T47D (cell line): ENCODE measurements at regions not wholly inside any gene's neighbourhood (a gene's known extent, or its start where the extent isn't known, plus 50 kb on each side); places are given as distances from the start of the nearest gene placed in this dataset.

Experiments
- DNase-seq, 2 experiments: peaks; one replicate each; pipeline versions ENCODE4 v3.0.0 to v3.0.0-alpha.2; 2011 to 2012; ENCODE audit warnings: low read depth in 1 of 2, low spot score in 1 of 2
- JUND ChIP-seq: IDR thresholded peaks from 2 replicates; pipeline ENCODE4 v1.6.1; 2012; ENCODE audit warnings: low read depth
- in situ Hi-C: cut with HindIII; loops from 2 replicates; pipeline ENCODE4 v1.10.0; 2016; ENCODE audit warnings: low sequenced_read_pairs, low pct_unique_long_range_greater_than_20kb

- TF ChIP-seq JUND, result no peak
- in situ Hi-C loops, result no loop called here
- DNase-seq, result no peak
Measured at GRCh38 chr18:75497576-75498235, 70.2 kb upstream of the SMIM21 start.

- in situ Hi-C loops, result no loop called here
- TF ChIP-seq JUND, result no peak
- DNase-seq, result no peak
Measured at GRCh38 chr18:75496151-75496550, 68.6 kb upstream of the SMIM21 start.

GRCh38 chr18:75492852-75493251 is 65.3 kb upstream of the SMIM21 start:
- TF ChIP-seq JUND, result no peak
- in situ Hi-C loops, result no loop called here
- no peak for DNase-seq

- in situ Hi-C loops, result no loop called here
- no peak for TF ChIP-seq JUND
- DNase-seq, result no peak
Measured at GRCh38 chr18:75491361-75491760, 63.9 kb upstream of the SMIM21 start.

GRCh38 chr18:75489493-75490190 is 62.1 kb upstream of the SMIM21 start:
- in situ Hi-C loops, result no loop called here
- TF ChIP-seq JUND, result no peak
- DNase-seq, result no peak

- TF ChIP-seq JUND, result no peak
- peak in 1 of 2 experiments; percentile 1 for DNase-seq
- in situ Hi-C loops, result no loop called here
Measured at GRCh38 chr18:75483662-75484061, 56.2 kb upstream of the SMIM21 start.

GRCh38 chr18:75482880-75483279 is 55.4 kb upstream of the SMIM21 start:
- DNase-seq, result no peak
- in situ Hi-C loops, result no loop called here
- no peak for TF ChIP-seq JUND

- no peak for DNase-seq
- in situ Hi-C loops, result no loop called here
- no peak for TF ChIP-seq JUND
Measured at GRCh38 chr18:75480487-75480886, 53.0 kb upstream of the SMIM21 start.

- peak; percentile 16 to 61 for DNase-seq
- in situ Hi-C loops, result no loop called here
- no peak for TF ChIP-seq JUND
Measured at GRCh38 chr18:75478996-75479880, 51.7 kb upstream of the SMIM21 start.

- in situ Hi-C loops, result no loop called here
- TF ChIP-seq JUND, result no peak
- DNase-seq, result peak in 1 of 2 experiments; percentile 18
Measured at GRCh38 chr18:75477900-75478299, 50.4 kb upstream of the SMIM21 start.
